CD4-positive, alpha-beta T cell treated with Interleukin-6 for 4 hours (primary cell): ENCODE measurements at regions not wholly inside any gene's neighbourhood (a gene's known extent, or its start where the extent isn't known, plus 50 kb on each side); places are given as distances from the start of the nearest gene placed in this dataset.

Source experiments
- DNase-seq: peaks from one replicate; pipeline ENCODE4 v3.0.0-alpha.2; 2020; ENCODE audit warnings: mixed read lengths

DNA sequence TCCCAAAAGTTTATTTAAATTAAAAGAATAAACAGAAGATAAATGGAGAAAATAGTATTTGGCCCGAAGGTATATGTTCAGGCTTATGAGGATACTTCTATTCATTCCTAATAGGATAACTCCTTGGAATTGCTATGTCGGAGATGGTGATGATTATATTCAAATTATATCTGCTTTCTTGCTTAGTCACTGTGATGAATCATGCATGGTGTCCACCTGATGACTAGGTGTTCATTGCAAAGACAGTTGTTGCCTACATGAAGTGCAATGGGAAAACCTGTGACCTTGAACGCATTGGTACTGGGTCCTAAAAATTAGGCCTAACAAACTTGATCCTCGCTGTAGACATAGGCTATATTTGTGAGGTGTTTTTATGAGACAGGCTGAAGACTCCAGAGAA, 617.3 kb upstream of the ZEB2 start:
- no peak for DNase-seq

DNA sequence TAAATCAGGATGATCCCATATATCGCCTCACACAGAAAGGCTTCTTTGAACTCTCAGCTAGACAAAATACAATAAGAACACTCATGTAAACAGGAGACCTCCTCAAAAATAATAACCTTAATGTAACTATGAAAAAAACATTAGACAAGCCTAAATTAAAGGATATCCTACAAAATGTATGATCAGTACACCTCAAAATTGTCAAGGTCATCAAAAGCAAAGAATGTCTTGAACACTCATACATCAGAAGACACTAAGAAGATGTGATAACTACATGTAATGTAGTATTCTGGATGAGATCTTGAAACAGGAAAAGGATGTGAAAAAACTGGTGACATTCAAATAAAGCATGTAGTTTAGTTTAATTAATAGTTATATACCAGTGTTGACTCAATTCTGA, 616.8 kb upstream of the ZEB2 start:
- no peak for DNase-seq

DNA sequence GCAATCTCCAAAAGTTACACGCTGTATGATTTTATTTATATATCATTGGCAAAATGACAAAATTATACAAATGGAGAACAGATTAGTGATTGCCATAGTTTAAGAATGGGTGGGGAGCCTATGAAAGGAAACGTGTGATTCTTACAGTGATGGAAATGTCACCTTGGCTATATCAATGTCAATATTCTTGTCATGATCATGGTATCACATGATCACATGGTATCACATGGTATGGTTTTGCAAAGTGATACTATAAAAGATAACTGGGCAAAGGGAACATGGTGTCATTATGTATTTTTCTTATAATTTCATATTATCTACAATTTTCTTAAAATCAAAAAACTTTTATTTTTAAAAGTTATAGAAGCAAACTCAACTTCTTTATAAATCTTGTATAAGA, 606.2 kb upstream of the ZEB2 start:
- DNase-seq: no peak

DNA sequence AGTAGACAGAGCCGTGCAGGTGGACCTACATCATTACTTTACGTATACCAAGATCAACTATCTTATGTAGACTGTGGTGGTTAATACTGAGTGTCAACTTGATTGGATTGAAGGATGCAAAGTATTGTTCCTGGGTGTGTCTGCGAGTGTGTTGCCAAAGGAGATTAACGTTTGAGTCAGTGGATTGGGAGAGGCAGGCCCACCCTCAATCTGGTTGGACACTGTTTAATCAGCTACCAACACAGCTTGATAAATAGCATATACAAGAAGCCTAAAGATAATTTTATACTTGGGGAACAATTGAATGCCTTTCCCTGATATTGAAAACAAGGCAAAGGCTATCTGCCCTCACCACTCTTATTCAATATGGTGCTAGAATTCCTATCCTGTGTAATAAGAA, 604.2 kb upstream of the ZEB2 start:
- DNase-seq: no peak

GRCh38 chr2:145123606-145124005, 603.7 kb upstream of the ZEB2 start:
- DNase-seq: no peak

DNA sequence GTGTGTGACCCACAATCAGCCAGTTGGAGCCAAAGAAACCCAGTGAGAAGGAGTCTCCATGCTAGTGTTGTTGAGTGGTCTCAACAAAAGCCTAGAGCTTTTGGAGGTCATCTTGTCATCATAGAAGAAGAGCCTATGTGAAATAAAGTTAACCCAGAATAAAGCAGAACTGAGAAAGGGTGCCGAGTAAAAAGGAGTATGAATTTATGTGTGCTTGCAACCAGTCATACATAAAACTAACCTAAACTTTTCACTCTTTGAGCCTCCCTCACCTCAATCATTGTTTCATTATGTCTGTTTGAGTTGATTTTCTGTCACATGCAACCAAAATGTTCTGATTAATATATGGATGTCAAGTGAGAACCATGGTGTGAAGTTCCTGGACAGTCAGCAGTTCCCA, 599.3 kb upstream of the ZEB2 start:
- DNase-seq: no peak

- no peak for DNase-seq
Measured at GRCh38 chr2:145116834-145117725, 597.2 kb upstream of the ZEB2 start.

GRCh38 chr2:145116056-145116455, 596.1 kb upstream of the ZEB2 start:
- no peak for DNase-seq

- DNase-seq: no peak
Measured at GRCh38 chr2:145114726-145115125, 594.8 kb upstream of the ZEB2 start.

- DNase-seq: no peak
Measured at GRCh38 chr2:145112467-145112866, 592.5 kb upstream of the ZEB2 start.

DNA sequence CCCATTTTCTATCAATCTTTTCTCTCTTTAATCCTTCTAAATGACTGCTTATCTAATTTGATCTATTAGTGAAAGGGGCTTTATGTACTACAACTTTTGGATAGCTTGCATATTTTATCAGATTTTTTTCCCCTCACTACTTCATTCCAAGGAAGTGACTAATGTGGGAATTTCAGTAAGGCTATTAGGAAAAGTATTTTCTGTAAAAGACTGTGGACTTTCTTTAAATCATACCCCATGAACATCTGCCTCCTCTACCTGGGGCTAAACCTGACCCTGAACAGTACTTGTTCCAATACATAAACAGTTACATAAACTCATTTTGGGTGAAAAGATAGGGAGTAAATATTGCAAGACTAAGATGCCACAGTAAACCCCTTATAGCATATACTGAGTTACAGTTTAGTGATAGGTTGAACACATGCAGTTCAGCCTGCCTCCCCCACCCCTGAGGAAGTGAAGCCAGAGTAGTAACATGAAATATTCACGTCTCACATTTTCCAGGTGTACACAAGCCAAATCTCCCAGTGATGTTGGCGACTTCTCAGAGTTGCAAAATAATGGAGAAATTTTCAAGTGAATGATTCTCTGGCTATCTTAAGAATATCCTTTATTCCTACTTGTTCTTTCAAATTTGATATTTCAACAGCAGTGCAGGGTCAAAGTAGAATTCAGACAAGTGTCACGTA, 590.9 kb upstream of the ZEB2 start:
- DNase-seq: no peak

GRCh38 chr2:145108959-145109710, 589.2 kb upstream of the ZEB2 start:
- DNase-seq: no peak

GRCh38 chr2:145108361-145108778, 588.5 kb upstream of the ZEB2 start:
- no peak for DNase-seq

DNA sequence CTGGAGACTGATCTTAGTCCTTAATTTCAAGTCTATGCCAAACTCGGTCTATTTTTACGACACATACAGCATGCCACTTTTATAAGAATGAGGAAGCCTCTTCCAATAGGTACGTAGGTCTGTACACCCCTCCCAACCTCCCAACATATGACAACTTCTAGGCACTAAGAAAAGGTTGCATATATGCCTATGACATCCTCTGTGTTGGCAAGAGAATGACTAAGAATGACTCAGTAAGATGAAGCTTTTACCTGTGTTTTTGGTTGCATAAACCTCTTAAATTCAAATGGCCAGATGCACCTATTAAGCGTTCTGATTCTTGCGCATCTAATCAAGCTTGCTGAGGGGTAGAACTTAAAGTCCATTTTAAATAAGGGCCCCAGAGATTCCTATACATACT, 586.4 kb upstream of the ZEB2 start:
- DNase-seq: no peak

DNA sequence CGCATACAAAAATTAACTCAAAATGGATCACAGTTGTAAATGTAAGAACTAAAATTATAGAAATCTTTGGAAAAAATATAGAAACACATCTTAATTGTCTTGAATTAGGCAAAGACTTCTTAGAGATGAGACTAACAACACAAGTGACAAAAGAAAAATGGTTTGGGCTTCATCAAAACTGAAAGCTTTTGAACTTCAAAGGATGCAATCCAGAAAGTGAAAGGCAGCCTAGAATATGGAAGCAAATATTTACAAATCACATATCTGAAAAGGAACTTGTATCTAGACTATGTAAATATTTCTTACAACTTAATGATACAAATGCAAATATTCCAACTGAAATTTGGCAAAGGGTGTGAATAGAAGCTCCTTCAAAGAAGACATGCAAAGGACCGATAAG, 582.8 kb upstream of the ZEB2 start:
- DNase-seq: no peak

GRCh38 chr2:145100301-145100700, 580.4 kb upstream of the ZEB2 start:
- DNase-seq: no peak

GRCh38 chr2:145096582-145096981, 576.7 kb upstream of the ZEB2 start:
- DNase-seq: no peak

GRCh38 chr2:145095641-145096435, 575.9 kb upstream of the ZEB2 start:
- DNase-seq: no peak

GRCh38 chr2:145094370-145094769, 574.5 kb upstream of the ZEB2 start:
- DNase-seq: no peak

- no peak for DNase-seq
Measured at GRCh38 chr2:145091967-145092366, 572.0 kb upstream of the ZEB2 start.

DNA sequence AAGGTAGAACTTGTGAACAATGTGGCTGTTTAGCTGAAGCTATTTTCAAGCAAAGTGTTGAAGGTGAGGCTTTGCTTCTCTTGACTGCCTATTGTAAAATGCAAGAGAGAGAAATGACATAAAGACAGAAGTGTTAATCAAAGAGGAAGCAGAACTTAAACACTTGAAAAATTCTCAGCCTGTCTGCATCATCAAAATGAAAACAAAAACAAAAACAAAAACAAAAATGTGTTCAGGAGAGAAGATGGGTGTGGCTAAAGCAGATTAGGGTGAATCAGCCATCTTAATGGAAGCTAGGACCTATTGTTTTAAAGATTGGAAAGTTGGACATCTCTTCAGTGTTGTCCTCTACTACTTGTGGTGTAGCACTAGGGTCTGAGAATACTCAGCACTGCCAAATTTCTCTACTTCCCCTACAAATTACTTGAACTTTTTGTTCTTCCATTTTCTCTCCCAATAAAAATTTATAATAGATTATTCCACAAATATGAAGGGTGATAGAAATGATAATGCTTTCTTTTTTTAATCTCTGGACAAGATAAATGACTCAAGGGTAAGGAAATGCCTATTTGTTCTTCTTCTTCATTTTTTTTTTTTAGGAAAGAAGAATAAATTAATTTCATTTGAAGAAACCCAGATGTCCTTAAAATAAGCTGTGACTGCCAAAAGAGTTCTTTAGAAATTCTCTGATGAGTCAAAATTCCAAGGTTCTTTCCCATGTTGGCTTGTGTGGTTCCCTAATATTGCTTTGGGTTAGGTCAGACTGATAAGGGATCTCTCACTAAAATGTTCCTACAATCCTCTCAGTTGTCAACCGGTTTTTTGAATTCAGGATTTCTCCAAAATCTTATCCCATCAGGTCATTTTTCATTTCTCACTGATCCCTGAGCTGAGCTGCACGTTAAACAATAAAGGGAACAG, 571.2 kb upstream of the ZEB2 start:
- no peak for DNase-seq

DNA sequence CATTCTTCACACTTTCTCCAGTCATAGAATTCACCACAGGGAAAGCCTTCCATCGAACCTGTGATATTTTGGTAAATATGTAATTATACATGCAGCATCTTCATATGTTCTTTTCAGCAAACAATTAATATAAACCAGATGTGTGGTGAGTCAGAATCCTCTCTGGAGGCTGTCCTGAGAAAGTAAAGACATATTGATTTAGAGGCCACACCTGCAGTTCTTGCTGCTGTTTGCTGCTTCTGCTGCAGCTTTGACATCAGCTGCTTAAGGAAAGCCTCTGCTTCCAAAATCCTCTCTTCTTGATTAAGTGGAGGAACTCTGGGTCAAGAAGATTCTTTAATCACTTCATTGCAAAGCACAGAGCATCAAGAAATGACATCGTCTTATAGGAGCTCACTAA, 568.8 kb upstream of the ZEB2 start:
- DNase-seq: no peak
